MG63 (cell line): ENCODE measurements at regions not wholly inside any gene's neighbourhood (a gene's known extent, or its start where the extent isn't known, plus 50 kb on each side); places are given as distances from the start of the nearest gene placed in this dataset.

ENCODE experiments used
- DNase-seq: peaks from one replicate; pipeline ENCODE4 v3.0.0-alpha.2; 2020
- H3K27me3 ChIP-seq: fragments of 250-450 bp; sonication (Bioruptor Pico); 2 replicates; pipeline ENCODE4 v1.5.1; 2020; ENCODE audit warnings: mild to moderate bottlenecking, moderate library complexity
- H3K36me3 ChIP-seq: fragments of 250-450 bp; sonication (Bioruptor Pico); 2 replicates; pipeline ENCODE4 v1.5.1; 2020; ENCODE audit warnings: mild to moderate bottlenecking, moderate library complexity
- H3K4me3 ChIP-seq: fragments of 250-450 bp; sonication (Bioruptor Pico); 2 replicates; pipeline ENCODE4 v1.5.1; 2020; ENCODE audit warnings: mild to moderate bottlenecking, moderate library complexity
- H3K9me3 ChIP-seq: fragments of 250-450 bp; sonication (Bioruptor Pico); 2 replicates; pipeline ENCODE4 v1.5.1; 2020; ENCODE audit warnings: mild to moderate bottlenecking, moderate library complexity

DNA sequence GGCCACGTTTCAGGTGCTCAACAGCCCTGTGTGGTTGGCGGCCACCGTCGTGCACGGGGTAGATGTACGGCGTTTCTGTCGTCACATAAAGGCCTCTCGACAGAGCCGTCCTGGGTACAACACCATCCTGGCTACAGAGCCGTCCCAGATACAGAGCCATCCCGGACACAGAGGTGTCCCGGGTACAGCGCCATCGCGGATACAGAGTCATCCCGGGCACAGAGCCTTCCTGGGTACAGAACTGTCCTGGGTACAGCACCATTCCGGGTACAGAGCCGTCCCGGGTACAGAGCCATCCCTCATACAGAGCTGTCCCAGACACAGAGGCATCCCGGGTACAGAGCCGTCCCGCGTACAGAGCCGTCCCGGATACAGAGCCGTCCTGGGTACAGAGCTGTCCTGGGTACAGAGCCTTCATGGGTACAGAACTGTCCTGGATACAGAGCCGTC, 222.7 kb upstream of the SOX1 start:
- Histone ChIP-seq H3K36me3 (no peaks in the 10 kb centered on the region), H3K27me3 (no peaks in the 10 kb centered on the region), H3K4me3 (no peak overlapping the region), H3K9me3 (no peaks in the 10 kb centered on the region)
- DNase-seq, result no peak

DNA sequence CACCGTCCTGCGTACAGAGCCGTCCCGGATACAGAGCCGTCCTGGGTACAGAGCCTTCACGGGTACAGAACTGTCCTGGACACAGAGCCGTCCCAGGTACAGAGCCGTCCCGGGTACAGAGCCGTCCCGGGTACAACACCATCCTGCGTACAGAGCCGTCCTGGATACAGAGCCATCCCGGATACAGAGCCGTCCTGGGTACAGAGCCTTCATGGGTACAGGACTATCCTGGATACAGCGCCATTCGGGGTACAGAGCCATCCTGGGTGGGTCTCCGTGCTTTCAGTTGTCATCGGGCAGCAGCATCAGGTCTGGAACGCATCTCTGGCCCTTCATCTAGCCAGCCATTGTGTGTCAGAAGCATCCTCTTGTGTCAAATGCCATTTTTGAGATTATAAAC, 222.3 kb upstream of the SOX1 start:
- H3K27me3 ChIP-seq, result no peaks in the 10 kb centered on the region

GRCh38 chr13:111845621-111846351, 221.2 kb upstream of the SOX1 start:
- H3K36me3 ChIP-seq, result no peaks in the 10 kb centered on the region
- H3K4me3 ChIP-seq, result no peak overlapping the region
- no peaks in the 10 kb centered on the region for H3K9me3 ChIP-seq

More for the DNA sequence above, 222.3 kb upstream of the SOX1 start:
- Histone ChIP-seq H3K4me3 (no peak overlapping the region), H3K36me3 (no peaks in the 10 kb centered on the region), H3K9me3 (no peaks in the 10 kb centered on the region)
- no peak for DNase-seq

DNA sequence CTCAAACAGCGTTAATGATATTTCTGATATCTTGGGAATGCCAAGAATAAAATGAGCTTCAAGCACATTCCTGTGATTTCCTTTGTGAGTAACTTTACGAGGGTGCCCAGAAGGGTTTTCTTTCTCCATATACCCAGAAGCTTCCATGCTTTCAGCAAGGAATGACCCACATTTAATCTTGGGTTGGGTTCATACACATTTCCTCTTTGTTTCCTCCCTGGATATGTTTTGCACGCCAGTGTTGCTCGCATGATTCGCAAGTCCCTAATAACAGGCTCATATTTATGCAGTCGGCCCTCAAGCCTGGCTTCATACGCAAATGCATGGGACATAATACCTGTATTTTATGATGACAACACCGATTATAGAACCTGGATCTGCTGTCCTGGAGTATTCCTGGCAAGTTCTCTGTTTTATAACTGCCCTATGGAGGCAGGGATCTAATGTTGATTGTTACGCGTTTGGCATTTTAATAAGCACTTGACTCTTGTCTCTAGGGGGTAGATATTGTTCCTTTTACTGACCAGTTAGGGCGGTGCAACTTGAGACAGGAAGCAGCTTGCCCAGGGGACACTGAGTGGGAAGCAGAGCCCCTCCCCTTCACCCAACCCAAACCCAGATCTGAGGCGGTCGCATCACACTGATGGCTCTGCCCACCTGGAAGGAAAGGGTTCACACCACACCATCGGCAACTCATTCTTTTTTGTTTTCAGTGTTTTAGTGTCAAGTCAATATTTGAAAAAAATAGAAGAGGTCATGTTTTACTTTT, 220.4 kb upstream of the SOX1 start:
- no peaks in the 10 kb centered on the region for H3K36me3 ChIP-seq
- DNase-seq, result no peak
- H3K4me3 ChIP-seq, result no peak overlapping the region
- no peaks in the 10 kb centered on the region for H3K9me3 ChIP-seq
- no peaks in the 10 kb centered on the region for H3K27me3 ChIP-seq

More at GRCh38 chr13:111845621-111846351, 221.2 kb upstream of the SOX1 start:
- no peak for DNase-seq
- no peaks in the 10 kb centered on the region for H3K27me3 ChIP-seq

DNA sequence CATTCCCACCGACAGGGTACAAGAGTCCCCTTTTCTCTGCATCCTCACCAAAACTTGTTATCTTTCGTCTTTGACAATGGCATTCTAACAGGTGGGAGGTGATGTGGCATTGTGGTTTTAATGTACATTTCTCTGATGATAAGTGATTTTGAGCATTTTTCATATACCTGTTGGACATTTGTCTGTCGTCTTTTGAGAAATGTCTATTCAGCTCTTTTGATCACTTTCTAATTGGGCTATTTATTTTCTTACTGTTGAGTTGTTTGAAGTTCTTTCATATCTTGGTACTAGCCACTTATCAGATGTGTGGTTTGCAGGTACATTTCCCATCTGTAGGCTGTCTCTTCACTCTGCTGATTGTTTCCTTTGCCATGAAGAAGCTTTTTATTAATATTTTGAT, 219.0 kb upstream of the SOX1 start:
- Histone ChIP-seq H3K27me3 (no peaks in the 10 kb centered on the region), H3K36me3 (no peaks in the 10 kb centered on the region), H3K9me3 (no peaks in the 10 kb centered on the region), H3K4me3 (no peak overlapping the region)
- DNase-seq, result no peak

DNA sequence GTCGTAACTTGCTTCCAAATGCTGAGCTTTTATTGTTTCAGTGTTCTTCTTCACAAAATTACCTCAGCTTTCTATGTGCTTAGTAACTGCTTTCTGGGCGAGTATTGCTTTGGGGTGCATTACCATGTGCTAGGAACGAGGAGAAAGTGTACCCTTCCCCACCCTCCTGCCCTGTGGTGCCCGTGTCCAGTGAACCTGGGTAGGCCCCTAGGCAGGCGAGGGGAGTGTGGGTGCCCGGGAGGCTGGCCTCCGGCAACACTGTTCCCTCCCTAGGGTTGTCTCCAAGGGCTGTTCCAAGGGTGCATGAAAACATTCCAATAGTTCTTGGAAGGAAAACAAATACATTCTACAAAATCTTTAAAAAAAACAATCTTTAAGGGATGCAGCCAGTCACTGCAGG, 216.5 kb upstream of the SOX1 start:
- H3K4me3 ChIP-seq, result no peak overlapping the region
- no peaks in the 10 kb centered on the region for H3K9me3 ChIP-seq
- no peaks in the 10 kb centered on the region for H3K36me3 ChIP-seq
- H3K27me3 ChIP-seq, result no peaks in the 10 kb centered on the region
- DNase-seq, result no peak

- Histone ChIP-seq H3K9me3 (no peaks in the 10 kb centered on the region), H3K4me3 (no peak overlapping the region), H3K27me3 (no peaks in the 10 kb centered on the region), H3K36me3 (no peaks in the 10 kb centered on the region)
- DNase-seq, result no peak
Measured at GRCh38 chr13:111850976-111851375, 216.0 kb upstream of the SOX1 start.

GRCh38 chr13:111852725-111853518, 214.0 kb upstream of the SOX1 start:
- Histone ChIP-seq H3K4me3 (no peak overlapping the region), H3K36me3 (no peaks in the 10 kb centered on the region), H3K27me3 (no peaks in the 10 kb centered on the region), H3K9me3 (no peaks in the 10 kb centered on the region)
- DNase-seq, result no peak

GRCh38 chr13:111853721-111854120, 213.2 kb upstream of the SOX1 start:
- Histone ChIP-seq H3K36me3 (no peaks in the 10 kb centered on the region), H3K9me3 (no peaks in the 10 kb centered on the region), H3K4me3 (no peak overlapping the region), H3K27me3 (no peaks in the 10 kb centered on the region)
- DNase-seq, result no peak

DNA sequence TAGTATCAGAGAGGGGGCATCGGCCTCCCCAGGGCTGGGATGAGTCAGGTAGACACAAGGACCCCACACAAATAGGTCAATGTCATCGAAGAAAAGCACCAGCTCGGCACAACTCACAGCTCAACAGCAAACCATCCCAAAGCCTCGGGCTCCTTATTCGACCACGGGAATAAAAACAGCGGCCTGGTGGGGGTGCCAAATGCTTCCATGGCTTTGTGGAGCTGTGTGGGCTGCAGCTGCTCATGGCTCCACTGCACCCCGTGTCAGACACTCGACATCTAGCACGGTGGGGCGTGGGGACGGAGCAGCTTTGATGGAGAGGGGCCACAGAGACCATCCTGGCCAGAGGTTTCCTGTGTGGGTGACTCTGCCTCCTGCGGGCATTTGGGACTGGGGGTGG, 212.5 kb upstream of the SOX1 start:
- DNase-seq, result no peak
- H3K27me3 ChIP-seq, result no peaks in the 10 kb centered on the region
- no peaks in the 10 kb centered on the region for H3K36me3 ChIP-seq
- no peak overlapping the region for H3K4me3 ChIP-seq
- no peaks in the 10 kb centered on the region for H3K9me3 ChIP-seq

GRCh38 chr13:111855191-111855590, 211.8 kb upstream of the SOX1 start:
- no peaks in the 10 kb centered on the region for H3K36me3 ChIP-seq
- DNase-seq, result no peak
- no peaks in the 10 kb centered on the region for H3K9me3 ChIP-seq
- no peaks in the 10 kb centered on the region for H3K27me3 ChIP-seq
- no peak overlapping the region for H3K4me3 ChIP-seq

GRCh38 chr13:111855786-111856185, 211.2 kb upstream of the SOX1 start:
- H3K4me3 ChIP-seq, result no peak overlapping the region
- DNase-seq, result no peak
- no peaks in the 10 kb centered on the region for H3K27me3 ChIP-seq
- H3K9me3 ChIP-seq, result no peaks in the 10 kb centered on the region
- no peaks in the 10 kb centered on the region for H3K36me3 ChIP-seq

- Histone ChIP-seq H3K4me3 (no peak overlapping the region), H3K36me3 (no peaks in the 10 kb centered on the region), H3K9me3 (no peaks in the 10 kb centered on the region), H3K27me3 (no peaks in the 10 kb centered on the region)
- no peak for DNase-seq
Measured at GRCh38 chr13:111856571-111856970, 210.4 kb upstream of the SOX1 start.

GRCh38 chr13:111857336-111857735, 209.6 kb upstream of the SOX1 start:
- no peaks in the 10 kb centered on the region for H3K9me3 ChIP-seq
- no peak for DNase-seq
- H3K36me3 ChIP-seq, result no peaks in the 10 kb centered on the region
- no peaks in the 10 kb centered on the region for H3K27me3 ChIP-seq
- no peak overlapping the region for H3K4me3 ChIP-seq

DNA sequence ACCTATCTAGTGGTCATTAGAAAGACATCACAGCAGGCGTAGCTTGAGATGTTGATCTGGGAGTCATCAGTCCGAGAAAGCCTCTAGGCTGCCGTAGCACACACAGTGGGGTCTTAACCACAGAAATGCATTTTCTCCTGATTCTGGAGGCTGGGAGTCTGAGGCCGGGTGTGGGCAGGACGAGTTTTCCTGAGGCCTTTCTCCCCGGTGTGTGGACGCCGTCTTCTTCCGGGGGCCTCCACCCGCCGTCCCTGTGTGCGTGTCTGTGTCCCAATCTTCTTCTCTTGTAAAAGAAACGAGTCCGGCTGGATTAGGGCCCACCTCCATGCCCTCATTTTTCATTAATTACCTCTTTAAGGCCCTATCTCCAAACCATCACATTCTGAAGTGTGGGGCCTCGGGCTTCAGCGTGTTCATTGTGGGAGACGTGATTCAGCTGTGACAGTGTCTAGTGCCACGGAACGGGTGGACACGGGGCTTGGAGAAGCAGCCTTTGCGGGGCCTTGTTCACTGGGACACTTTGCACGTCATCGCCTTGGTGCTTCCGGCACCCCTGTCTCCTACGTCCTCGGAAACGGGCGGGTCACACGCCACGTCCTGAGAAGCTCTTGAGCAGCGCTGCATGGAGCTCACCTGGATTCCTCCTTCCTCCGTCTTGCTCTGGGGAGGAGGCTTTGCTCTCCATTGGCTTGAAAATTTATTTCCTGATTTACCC, 208.9 kb upstream of the SOX1 start:
- no peak overlapping the region for H3K4me3 ChIP-seq
- H3K36me3 ChIP-seq, result no peaks in the 10 kb centered on the region
- no peaks in the 10 kb centered on the region for H3K9me3 ChIP-seq
- DNase-seq, result no peak
- no peaks in the 10 kb centered on the region for H3K27me3 ChIP-seq

- no peak for DNase-seq
- Histone ChIP-seq H3K36me3 (no peaks in the 10 kb centered on the region), H3K9me3 (no peaks in the 10 kb centered on the region), H3K4me3 (no peak overlapping the region), H3K27me3 (no peaks in the 10 kb centered on the region)
Measured at GRCh38 chr13:111858571-111858970, 208.4 kb upstream of the SOX1 start.
